ENCODE measurements at regions not wholly inside any gene's neighbourhood (a gene's known extent, or its start where the extent isn't known, plus 50 kb on each side); places are given as distances from the start of the nearest gene placed in this dataset.
A peak's percentile ranks its signal among the peaks of the same experiment; 100 is the strongest.
"Not testable (repeated sequence)": the region's sequence is repeated elsewhere in the genome, so short reads cannot be mapped to it uniquely, and the experiment has no call there.

- Histone ChIP-seq H3K4ac (ENCODE audit: low read depth in 1 of 2, low read length in 2 of 2) (no peak overlapping the region), H2AFZ (ENCODE audit: low read depth, low read length) (no peak overlapping the region), H2BK120ac (ENCODE audit: low read depth, low read length) (no peak overlapping the region), H3K4me1 (ENCODE audit: control insufficient read depth, insufficient read depth, low read depth, low read length) (no peaks in the 10 kb centered on the region), H3K23ac (ENCODE audit: low read length in 2 of 2) (no peak overlapping the region), H3K27me3 (ENCODE audit: control insufficient read depth in 1 of 2, insufficient read depth in 1 of 2, low read length in 2 of 2) (peaks cover 0 to 3% of the 10 kb centered on the region in 2 experiments), H2BK15ac (ENCODE audit: low read depth, poor library complexity, severe bottlenecking) (no peak overlapping the region), H3K4me2 (ENCODE audit: low read length, poor library complexity, severe bottlenecking) (no peak overlapping the region), H3K4me3 (ENCODE audit: insufficient read depth in 1 of 2, low read depth in 1 of 2, low read length in 2 of 2) (no peak overlapping the region), H4K91ac (ENCODE audit: low read length) (no peak overlapping the region), H3K14ac (ENCODE audit: low read length in 2 of 2) (no peak overlapping the region), H3K18ac (ENCODE audit: low read depth in 1 of 2, low read length in 2 of 2) (no peak overlapping the region), H4K8ac (ENCODE audit: low read length) (no peak overlapping the region), H3K9me3 (ENCODE audit: control insufficient read depth, low read length) (no peaks in the 10 kb centered on the region), H2BK5ac (ENCODE audit: low read depth, low read length, poor library complexity, severe bottlenecking) (no peak overlapping the region), H2BK12ac (ENCODE audit: low read length in 2 of 2) (no peak overlapping the region), H2AK5ac (ENCODE audit: low read length, severe bottlenecking) (no peak overlapping the region), H3K9ac (ENCODE audit: low read length) (no peak overlapping the region), H3K36me3 (ENCODE audit: control insufficient read depth in 1 of 2, insufficient read depth in 2 of 2, low read depth in 1 of 2, low read length in 2 of 2) (no peaks in the 10 kb centered on the region), H3K27ac (ENCODE audit: low read length, poor library complexity, severe bottlenecking) (no peak overlapping the region), H3K79me1 (replicated peaks; ENCODE audit: low read length, poor library complexity, severe bottlenecking) (no peaks in the 10 kb centered on the region)
- no peak for DNase-seq
- WGBS, result 93% methylated on average over 8 of the region's 8 CpGs
These were observed 159.4 kb upstream of the KBTBD8 start for GRCh38 chr3:66838704-66839103.

DNA sequence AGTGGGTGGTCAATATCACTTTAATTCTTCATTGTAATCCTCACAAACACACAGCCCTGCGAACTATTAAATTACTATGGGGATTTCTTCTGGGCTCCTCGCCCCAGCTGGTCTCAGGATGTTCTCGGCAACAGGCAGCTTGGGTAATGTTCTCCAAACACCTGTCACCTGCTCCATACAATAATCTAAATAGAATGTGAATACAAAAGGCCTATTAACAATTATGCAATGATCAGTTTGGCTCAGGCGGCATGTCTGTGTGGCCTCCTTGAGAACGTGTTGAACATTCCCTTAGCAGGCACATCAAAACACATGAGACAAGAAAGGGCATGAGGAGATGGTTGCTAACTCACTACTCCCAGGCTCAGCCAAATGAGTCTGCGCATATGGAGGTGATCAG is 158.6 kb upstream of the KBTBD8 start:
- Histone ChIP-seq H3K36me3 (ENCODE audit: control insufficient read depth in 1 of 2, insufficient read depth in 2 of 2, low read depth in 1 of 2, low read length in 2 of 2) (no peaks in the 10 kb centered on the region), H3K4ac (ENCODE audit: low read depth in 1 of 2, low read length in 2 of 2) (no peak overlapping the region), H3K9me3 (ENCODE audit: control insufficient read depth, low read length) (no peaks in the 10 kb centered on the region), H2BK15ac (ENCODE audit: low read depth, poor library complexity, severe bottlenecking) (no peak overlapping the region), H2BK12ac (ENCODE audit: low read length in 2 of 2) (no peak overlapping the region), H2BK120ac (ENCODE audit: low read depth, low read length) (no peak overlapping the region), H3K79me1 (replicated peaks; ENCODE audit: low read length, poor library complexity, severe bottlenecking) (no peaks in the 10 kb centered on the region), H3K9ac (ENCODE audit: low read length) (no peak overlapping the region), H4K91ac (ENCODE audit: low read length) (no peak overlapping the region), H3K14ac (ENCODE audit: low read length in 2 of 2) (no peak overlapping the region), H3K4me1 (ENCODE audit: control insufficient read depth, insufficient read depth, low read depth, low read length) (no peaks in the 10 kb centered on the region), H3K18ac (ENCODE audit: low read depth in 1 of 2, low read length in 2 of 2) (no peak overlapping the region), H3K4me2 (ENCODE audit: low read length, poor library complexity, severe bottlenecking) (no peak overlapping the region), H2BK5ac (ENCODE audit: low read depth, low read length, poor library complexity, severe bottlenecking) (no peak overlapping the region), H3K4me3 (ENCODE audit: insufficient read depth in 1 of 2, low read depth in 1 of 2, low read length in 2 of 2) (no peak overlapping the region), H2AFZ (ENCODE audit: low read depth, low read length) (no peak overlapping the region), H2AK5ac (ENCODE audit: low read length, severe bottlenecking) (no peak overlapping the region), H4K8ac (ENCODE audit: low read length) (no peak overlapping the region), H3K27ac (ENCODE audit: low read length, poor library complexity, severe bottlenecking) (no peak overlapping the region), H3K27me3 (ENCODE audit: control insufficient read depth in 1 of 2, insufficient read depth in 1 of 2, low read length in 2 of 2) (no peaks in the 10 kb centered on the region), H3K23ac (ENCODE audit: low read length in 2 of 2) (no peak overlapping the region)
- WGBS, result 96% methylated on average over 6 of the region's 6 CpGs
- DNase-seq, result no peak

DNA sequence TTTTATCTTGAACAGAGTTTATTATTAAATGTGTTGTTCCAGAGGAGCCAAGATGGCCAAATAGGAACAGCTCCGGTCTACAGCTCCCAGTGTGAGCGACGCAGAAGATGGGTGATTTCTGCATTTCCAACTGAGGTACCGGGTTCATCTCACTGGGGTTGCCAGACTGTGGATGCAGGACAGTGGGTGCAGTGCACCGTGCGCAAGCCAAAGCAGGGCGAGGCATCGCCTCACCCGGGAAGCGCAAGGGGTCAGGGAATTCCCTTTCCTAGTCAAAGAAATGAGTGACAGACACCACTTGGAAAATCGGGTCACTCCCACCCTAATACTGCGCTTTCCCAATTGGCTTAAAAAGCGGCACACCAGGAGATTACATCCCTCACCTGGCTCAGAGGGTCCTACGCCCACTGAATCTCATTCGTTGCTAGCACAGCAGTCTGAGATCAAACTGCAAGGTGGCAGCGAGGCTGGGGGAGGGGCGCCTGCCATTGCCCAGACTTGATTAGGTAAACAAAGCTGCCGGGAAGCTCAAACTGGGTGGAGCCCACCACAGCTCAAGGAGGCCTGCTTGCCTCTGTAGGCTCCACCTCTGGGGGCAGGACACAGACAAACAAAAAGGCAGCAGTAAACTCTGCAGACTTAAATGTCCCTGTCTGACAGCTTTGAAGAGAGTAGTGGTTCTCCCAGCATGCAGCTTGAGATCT is 155.2 kb upstream of the KBTBD8 start:
- H2AK5ac ChIP-seq (ENCODE audit: low read length, severe bottlenecking); H3K9ac ChIP-seq (ENCODE audit: low read length); H3K27ac ChIP-seq (ENCODE audit: low read length, poor library complexity, severe bottlenecking); H2AFZ ChIP-seq (ENCODE audit: low read depth, low read length); H3K4ac ChIP-seq (ENCODE audit: low read depth in 1 of 2, low read length in 2 of 2); H2BK5ac ChIP-seq (ENCODE audit: low read depth, low read length, poor library complexity, severe bottlenecking); H2BK120ac ChIP-seq (ENCODE audit: low read depth, low read length); H4K91ac ChIP-seq (ENCODE audit: low read length); H3K14ac ChIP-seq (ENCODE audit: low read length in 2 of 2); H3K79me1 ChIP-seq (replicated peaks; ENCODE audit: low read length, poor library complexity, severe bottlenecking); DNase-seq; H3K36me3 ChIP-seq (ENCODE audit: control insufficient read depth in 1 of 2, insufficient read depth in 2 of 2, low read depth in 1 of 2, low read length in 2 of 2); H3K4me2 ChIP-seq (ENCODE audit: low read length, poor library complexity, severe bottlenecking); H4K8ac ChIP-seq (ENCODE audit: low read length); H3K9me3 ChIP-seq (ENCODE audit: control insufficient read depth, low read length); H3K4me3 ChIP-seq (ENCODE audit: insufficient read depth in 1 of 2, low read depth in 1 of 2, low read length in 2 of 2); H3K4me1 ChIP-seq (ENCODE audit: control insufficient read depth, insufficient read depth, low read depth, low read length); H3K18ac ChIP-seq (ENCODE audit: low read depth in 1 of 2, low read length in 2 of 2); H2BK12ac ChIP-seq (ENCODE audit: low read length in 2 of 2); H3K27me3 ChIP-seq (ENCODE audit: control insufficient read depth in 1 of 2, insufficient read depth in 1 of 2, low read length in 2 of 2); H3K23ac ChIP-seq (ENCODE audit: low read length in 2 of 2); H2BK15ac ChIP-seq (ENCODE audit: low read depth, poor library complexity, severe bottlenecking): not testable (repeated sequence)
- 82% methylated on average over 18 of the region's 18 CpGs for WGBS

- H3K27ac ChIP-seq (ENCODE audit: low read length, poor library complexity, severe bottlenecking), result peak overlapping the region; percentile 53
- peak overlapping the region; percentile 35 for H2BK5ac ChIP-seq (ENCODE audit: low read depth, low read length, poor library complexity, severe bottlenecking)
- no peaks in the 10 kb centered on the region for H3K79me1 ChIP-seq (replicated peaks; ENCODE audit: low read length, poor library complexity, severe bottlenecking)
- H3K27me3 ChIP-seq (ENCODE audit: control insufficient read depth in 1 of 2, insufficient read depth in 1 of 2, low read length in 2 of 2), result peaks cover 4 to 6% of the 10 kb centered on the region in 2 experiments
- H3K4me2 ChIP-seq (ENCODE audit: low read length, poor library complexity, severe bottlenecking), result peak overlapping the region; percentile 28
- no peak overlapping the region for H2BK15ac ChIP-seq (ENCODE audit: low read depth, poor library complexity, severe bottlenecking)
- no peak overlapping the region for H3K14ac ChIP-seq (ENCODE audit: low read length in 2 of 2)
- no peak overlapping the region for H2AFZ ChIP-seq (ENCODE audit: low read depth, low read length)
- DNase-seq, result no peak
- H3K9ac ChIP-seq (ENCODE audit: low read length), result no peak overlapping the region
- no peak overlapping the region for H3K4ac ChIP-seq (ENCODE audit: low read depth in 1 of 2, low read length in 2 of 2)
- H3K23ac ChIP-seq (ENCODE audit: low read length in 2 of 2), result no peak overlapping the region
- no peak overlapping the region for H3K18ac ChIP-seq (ENCODE audit: low read depth in 1 of 2, low read length in 2 of 2)
- H2BK120ac ChIP-seq (ENCODE audit: low read depth, low read length), result no peak overlapping the region
- H4K91ac ChIP-seq (ENCODE audit: low read length), result no peak overlapping the region
- H3K4me1 ChIP-seq (ENCODE audit: control insufficient read depth, insufficient read depth, low read depth, low read length), result peaks cover 5% of the 10 kb centered on the region
- no peak overlapping the region for H3K4me3 ChIP-seq (ENCODE audit: insufficient read depth in 1 of 2, low read depth in 1 of 2, low read length in 2 of 2)
- H3K36me3 ChIP-seq (ENCODE audit: control insufficient read depth in 1 of 2, insufficient read depth in 2 of 2, low read depth in 1 of 2, low read length in 2 of 2), result no peaks in the 10 kb centered on the region
- H2AK5ac ChIP-seq (ENCODE audit: low read length, severe bottlenecking), result no peak overlapping the region
- WGBS, result 81% methylated on average over 5 of the region's 5 CpGs
- H2BK12ac ChIP-seq (ENCODE audit: low read length in 2 of 2), result no peak overlapping the region
- no peak overlapping the region for H4K8ac ChIP-seq (ENCODE audit: low read length)
- no peaks in the 10 kb centered on the region for H3K9me3 ChIP-seq (ENCODE audit: control insufficient read depth, low read length)
These were observed 146.1 kb upstream of the KBTBD8 start for GRCh38 chr3:66851894-66852613.
